ENCODE measurements at regions not wholly inside any gene's neighbourhood (a gene's known extent, or its start where the extent isn't known, plus 50 kb on each side); places are given as distances from the start of the nearest gene placed in this dataset.

- 80% methylated on average over 10 of the region's 12 CpGs for WGBS
- H3K4me3 ChIP-seq, result no peak overlapping the region
- intact Hi-C loops (cut with DNase I), result no loop called here
Observed at GRCh38 chr7:72492461-72493065, 80.4 kb upstream of the CALN1 start.

DNA sequence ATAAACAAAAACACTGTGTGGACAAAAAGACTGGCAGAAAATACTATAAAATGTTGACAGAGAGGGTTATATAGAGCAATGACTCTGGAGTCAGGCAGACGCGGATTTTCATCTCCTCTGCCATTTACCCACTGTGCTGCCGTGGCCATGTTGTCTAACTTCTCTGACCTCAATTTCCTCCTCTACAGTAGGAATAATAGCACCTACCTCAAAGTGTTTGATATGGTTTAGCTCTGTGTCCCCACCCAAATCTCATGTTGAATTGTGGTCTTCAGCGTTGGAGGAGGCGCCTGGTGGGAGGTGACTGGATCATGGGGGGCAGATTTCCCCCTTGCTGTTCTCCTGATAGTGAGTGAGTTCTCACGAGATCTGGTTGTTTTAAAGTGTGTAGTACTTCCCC lies 78.2 kb upstream of the CALN1 start:
- TF ChIP-seq POLR2A (IDR thresholded peaks at IDR 0.05; ENCODE audit: low read depth), result no peak
- no peak overlapping the region for H3K4me3 ChIP-seq
- peak; percentile 66 for DNase-seq (ENCODE audit: extremely low spot score)
- 92% methylated on average over 6 of the region's 6 CpGs for WGBS
- no peaks in the 10 kb centered on the region for H3K9me3 ChIP-seq
- H3K27ac ChIP-seq (replicated peaks in 1 of 4), result no peak overlapping the region
- H3K27me3 ChIP-seq, result no peaks in the 10 kb centered on the region
- no peaks in the 10 kb centered on the region for H3K4me1 ChIP-seq
- H3K36me3 ChIP-seq, result no peaks in the 10 kb centered on the region
- intact Hi-C loops (cut with DNase I), result no loop called here

More at GRCh38 chr7:72492461-72493065, 80.4 kb upstream of the CALN1 start:
- H3K27me3 ChIP-seq, result no peaks in the 10 kb centered on the region
- no peaks in the 10 kb centered on the region for H3K36me3 ChIP-seq
- H3K9me3 ChIP-seq, result peaks cover 0 to 12% (median 6%) of the 10 kb centered on the region in 4 donors
- H3K4me1 ChIP-seq, result no peaks in the 10 kb centered on the region
- no peak overlapping the region for H3K27ac ChIP-seq (replicated peaks in 1 of 4)
- TF ChIP-seq POLR2A (IDR thresholded peaks at IDR 0.05; ENCODE audit: low read depth) (no peak), EP300 (IDR thresholded peaks at IDR 0.05) (no peak), POLR2AphosphoS5 (IDR thresholded peaks at IDR 0.05) (no peak)
- peak; percentile 90 for DNase-seq (ENCODE audit: extremely low spot score)

DNA sequence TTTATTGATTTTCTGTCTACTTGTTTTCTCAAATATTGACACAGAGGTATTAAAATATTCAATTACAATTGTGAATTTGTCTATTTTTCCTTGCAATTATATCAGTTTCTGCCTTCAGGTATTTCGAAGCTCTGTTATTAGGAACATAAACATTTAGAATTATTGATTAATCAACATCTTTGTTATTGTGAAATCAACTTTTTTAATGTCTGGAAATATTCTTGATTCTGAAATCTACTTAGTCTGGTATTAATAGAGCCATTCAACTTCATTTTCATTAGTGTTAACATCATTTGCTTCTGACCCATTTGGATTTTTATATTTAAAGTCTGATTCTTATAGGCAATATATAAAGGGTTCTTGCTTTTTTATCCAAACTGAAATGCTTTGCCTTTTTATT lies 69.8 kb upstream of the CALN1 start:
- Histone ChIP-seq H3K4me3 (no peak overlapping the region), H3K27ac (replicated peaks in 1 of 4) (no peak overlapping the region), H3K4me1 (no peaks in the 10 kb centered on the region), H3K9me3 (no peaks in the 10 kb centered on the region), H3K27me3 (no peaks in the 10 kb centered on the region), H3K36me3 (no peaks in the 10 kb centered on the region)
- intact Hi-C loops (cut with DNase I), result no loop called here
- TF ChIP-seq POLR2AphosphoS5 (IDR thresholded peaks at IDR 0.05) (no peak), POLR2A (IDR thresholded peaks at IDR 0.05; ENCODE audit: low read depth) (no peak), EP300 (IDR thresholded peaks at IDR 0.05) (no peak)
- TF ChIP-seq, protein P1, sequence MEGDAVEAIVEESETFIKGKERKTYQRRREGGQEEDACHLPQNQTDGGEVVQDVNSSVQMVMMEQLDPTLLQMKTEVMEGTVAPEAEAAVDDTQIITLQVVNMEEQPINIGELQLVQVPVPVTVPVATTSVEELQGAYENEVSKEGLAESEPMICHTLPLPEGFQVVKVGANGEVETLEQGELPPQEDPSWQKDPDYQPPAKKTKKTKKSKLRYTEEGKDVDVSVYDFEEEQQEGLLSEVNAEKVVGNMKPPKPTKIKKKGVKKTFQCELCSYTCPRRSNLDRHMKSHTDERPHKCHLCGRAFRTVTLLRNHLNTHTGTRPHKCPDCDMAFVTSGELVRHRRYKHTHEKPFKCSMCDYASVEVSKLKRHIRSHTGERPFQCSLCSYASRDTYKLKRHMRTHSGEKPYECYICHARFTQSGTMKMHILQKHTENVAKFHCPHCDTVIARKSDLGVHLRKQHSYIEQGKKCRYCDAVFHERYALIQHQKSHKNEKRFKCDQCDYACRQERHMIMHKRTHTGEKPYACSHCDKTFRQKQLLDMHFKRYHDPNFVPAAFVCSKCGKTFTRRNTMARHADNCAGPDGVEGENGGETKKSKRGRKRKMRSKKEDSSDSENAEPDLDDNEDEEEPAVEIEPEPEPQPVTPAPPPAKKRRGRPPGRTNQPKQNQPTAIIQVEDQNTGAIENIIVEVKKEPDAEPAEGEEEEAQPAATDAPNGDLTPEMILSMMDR (IDR thresholded peaks at IDR 0.05), result no peak
- 86% methylated on average over 1 of the region's 1 CpG for WGBS
- DNase-seq (ENCODE audit: extremely low spot score), result no peak

- Histone ChIP-seq H3K4me1 (no peaks in the 10 kb centered on the region), H3K27ac (replicated peaks in 1 of 4) (no peak overlapping the region), H3K27me3 (no peaks in the 10 kb centered on the region), H3K36me3 (no peaks in the 10 kb centered on the region), H3K4me3 (no peak overlapping the region), H3K9me3 (peaks cover 0 to 7% (median 0%) of the 10 kb centered on the region in 4 donors)
- TF ChIP-seq, protein P1 (IDR thresholded peaks at IDR 0.05), result no peak
- WGBS, result 88% methylated on average over 16 of the region's 16 CpGs
- DNase-seq (ENCODE audit: extremely low spot score), result peak; percentile 70
- intact Hi-C loops (cut with DNase I), result no loop called here
Observed at GRCh38 chr7:72476608-72477305, 64.6 kb upstream of the CALN1 start.

GRCh38 chr7:72467237-72467636 lies 55.1 kb upstream of the CALN1 start:
- Histone ChIP-seq H3K27ac (replicated peaks in 1 of 4) (no peak overlapping the region), H3K4me1 (no peaks in the 10 kb centered on the region), H3K36me3 (no peaks in the 10 kb centered on the region), H3K27me3 (peaks cover 0 to 8% (median 0%) of the 10 kb centered on the region in 4 donors), H3K4me3 (no peak overlapping the region), H3K9me3 (peaks cover 0 to 14% (median 5%) of the 10 kb centered on the region in 4 donors)
- intact Hi-C loops (cut with DNase I), result no loop called here
- DNase-seq (ENCODE audit: extremely low spot score), result no peak
- WGBS, result 66% methylated on average over 2 of the region's 9 CpGs
- TF ChIP-seq, protein P1 (IDR thresholded peaks at IDR 0.05), result no peak
- no peak for TF ChIP-seq POLR2A (IDR thresholded peaks at IDR 0.05; ENCODE audit: low read depth)
- no peak for TF ChIP-seq EP300 (IDR thresholded peaks at IDR 0.05)
- no peak for TF ChIP-seq POLR2AphosphoS5 (IDR thresholded peaks at IDR 0.05)

All from esophagus muscularis mucosa (tissue), 4 donors.